Anterior cingulate cortex (tissue), 58 donors: ENCODE measurements at regions not wholly inside any gene's neighbourhood (a gene's known extent, or its start where the extent isn't known, plus 50 kb on each side); places are given as distances from the start of the nearest gene placed in this dataset.

Source experiments
- DNase-seq, 58 donors: peaks; one replicate each; lab custom pipeline; 2025; lab: John Stamatoyannopoulos, UW

GRCh38 chr2:105597806-105598803, 146.6 kb upstream of the NCK2 start:
- DNase-seq, result no peak

DNA sequence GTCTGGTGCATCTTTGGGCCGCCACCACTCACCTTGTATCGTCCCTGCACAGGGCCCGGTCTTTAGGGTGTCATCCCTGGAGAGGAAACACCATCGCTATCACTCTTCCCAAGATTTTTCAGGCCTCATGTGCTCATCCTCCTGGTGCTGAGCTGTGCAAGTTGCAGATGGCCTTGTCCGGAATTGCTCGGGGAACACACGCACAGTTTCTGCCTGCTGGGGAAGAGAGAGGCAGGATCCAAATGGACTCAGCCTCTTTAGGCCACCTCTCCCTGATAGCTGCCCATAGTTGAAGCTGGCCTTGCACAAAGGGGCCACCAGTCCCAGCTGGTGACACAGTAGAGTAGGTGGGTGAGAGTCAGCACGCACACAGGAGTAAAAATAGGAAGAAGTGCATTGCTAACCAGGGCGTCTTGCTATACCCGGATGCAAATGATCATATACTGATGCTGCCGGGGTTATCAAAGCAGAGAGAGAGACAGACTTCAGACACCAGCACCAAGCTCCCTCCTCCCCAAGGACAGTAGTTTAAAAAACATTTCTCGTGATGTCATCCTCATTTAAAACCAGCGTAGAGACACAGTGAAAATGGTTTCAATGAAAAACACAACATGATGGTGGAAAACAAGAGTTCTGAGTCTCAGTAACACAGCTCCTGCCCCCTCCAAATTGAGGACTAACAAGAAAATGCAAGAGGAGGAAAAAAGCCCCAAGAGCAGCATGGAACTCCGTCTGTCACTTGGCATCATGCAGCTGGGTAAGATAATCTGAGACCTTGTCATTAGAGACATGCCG, 147.5 kb upstream of the NCK2 start:
- no peak for DNase-seq

GRCh38 chr2:105596411-105596921, 148.2 kb upstream of the NCK2 start:
- peak in 3 of 58 donors; percentile 23 to 31 (median 27) for DNase-seq

DNA sequence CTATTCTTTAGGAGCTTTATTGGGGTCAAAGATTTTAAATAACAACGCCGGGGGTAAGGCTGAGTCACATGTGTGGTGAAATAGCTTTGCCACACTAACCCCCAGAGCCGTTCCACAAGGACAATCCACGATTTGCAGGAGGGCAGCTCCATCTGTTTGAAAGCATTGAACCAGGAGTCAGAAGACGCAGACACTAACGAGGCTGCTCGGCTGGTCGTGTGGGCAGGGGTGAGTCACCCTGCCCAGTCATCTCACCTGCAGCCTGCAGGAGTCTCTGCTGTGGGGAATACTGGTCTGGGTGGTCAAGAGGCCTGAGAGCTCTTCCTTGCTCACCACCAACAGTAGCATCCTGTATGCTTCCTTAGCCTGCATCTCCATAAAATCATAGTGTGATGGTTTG, 149.2 kb upstream of the NCK2 start:
- no peak for DNase-seq

- no peak for DNase-seq
These were observed 151.3 kb upstream of the NCK2 start for GRCh38 chr2:105593221-105593967.

- DNase-seq, result peak in 15 of 58 donors; percentile 14 to 53 (median 29)
These were observed 152.4 kb upstream of the NCK2 start for GRCh38 chr2:105592288-105592687.

- DNase-seq, result no peak
These were observed 153.7 kb upstream of the NCK2 start for GRCh38 chr2:105590780-105591660.

- no peak for DNase-seq
These were observed 156.1 kb upstream of the NCK2 start for GRCh38 chr2:105588581-105588980.

DNA sequence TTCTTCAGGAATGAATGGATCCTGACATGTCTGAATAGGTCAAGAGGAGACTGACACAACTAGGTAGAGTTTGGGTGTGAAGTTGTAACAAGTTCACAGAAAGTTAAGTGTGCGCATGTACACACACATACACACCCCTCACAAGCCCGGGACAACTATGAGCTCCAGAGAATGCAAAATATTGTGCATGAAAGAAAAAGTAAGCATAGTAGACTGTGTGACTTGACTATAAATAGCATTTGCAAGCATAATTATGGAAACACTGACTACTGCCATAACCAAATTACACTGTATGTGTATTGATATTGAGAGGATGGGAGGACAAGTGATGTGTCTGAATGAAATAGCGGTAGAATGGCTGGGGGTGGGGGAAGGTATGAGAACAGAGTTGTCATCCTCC, 157.1 kb upstream of the NCK2 start:
- DNase-seq, result no peak

- DNase-seq, result no peak
These were observed 160.2 kb upstream of the NCK2 start for GRCh38 chr2:105584435-105585010.

GRCh38 chr2:105582952-105583660, 161.6 kb upstream of the NCK2 start:
- DNase-seq, result no peak

DNA sequence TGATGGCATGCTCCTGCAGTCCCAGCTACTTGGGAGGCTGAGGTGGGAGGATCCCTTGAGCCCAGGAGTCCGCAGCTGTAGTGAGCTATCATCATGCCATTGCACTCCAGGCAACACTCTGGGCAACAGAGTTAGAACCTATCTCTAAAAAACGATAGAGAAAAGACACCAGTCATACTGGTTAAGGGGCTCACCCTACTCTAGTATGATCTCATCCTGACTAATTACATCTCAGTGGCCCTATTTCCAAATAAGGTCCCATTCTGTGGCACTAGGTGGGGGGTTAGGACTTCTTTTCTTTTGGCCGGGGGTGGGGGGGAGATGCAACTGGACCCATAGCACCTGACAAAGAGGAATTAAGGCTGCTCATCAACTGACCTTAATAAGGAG, 163.2 kb upstream of the NCK2 start:
- DNase-seq, result no peak

- no peak for DNase-seq
These were observed 163.7 kb upstream of the NCK2 start for GRCh38 chr2:105580870-105581554.

- no peak for DNase-seq
These were observed 164.5 kb upstream of the NCK2 start for GRCh38 chr2:105580216-105580615.

GRCh38 chr2:105578166-105578565, 166.5 kb upstream of the NCK2 start:
- DNase-seq, result no peak

DNA sequence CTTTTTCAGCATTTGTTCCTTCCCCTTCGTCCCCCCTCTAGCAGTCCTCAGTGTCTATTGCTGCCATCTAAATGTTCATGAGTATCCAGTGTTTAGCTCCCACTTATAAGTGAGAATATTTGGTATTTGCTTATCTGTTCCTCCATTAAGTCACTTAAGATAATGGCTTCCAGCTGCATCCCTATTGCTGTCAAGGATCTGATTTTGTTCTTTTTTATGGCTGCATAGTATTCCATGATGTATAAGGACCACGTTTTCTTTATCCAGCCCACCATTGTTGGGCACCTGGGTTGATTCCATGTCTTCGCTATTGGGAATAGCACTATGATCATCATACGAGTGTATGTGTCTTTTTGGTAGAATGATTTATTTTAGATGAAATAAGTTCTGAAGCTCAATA, 166.9 kb upstream of the NCK2 start:
- no peak for DNase-seq

DNA sequence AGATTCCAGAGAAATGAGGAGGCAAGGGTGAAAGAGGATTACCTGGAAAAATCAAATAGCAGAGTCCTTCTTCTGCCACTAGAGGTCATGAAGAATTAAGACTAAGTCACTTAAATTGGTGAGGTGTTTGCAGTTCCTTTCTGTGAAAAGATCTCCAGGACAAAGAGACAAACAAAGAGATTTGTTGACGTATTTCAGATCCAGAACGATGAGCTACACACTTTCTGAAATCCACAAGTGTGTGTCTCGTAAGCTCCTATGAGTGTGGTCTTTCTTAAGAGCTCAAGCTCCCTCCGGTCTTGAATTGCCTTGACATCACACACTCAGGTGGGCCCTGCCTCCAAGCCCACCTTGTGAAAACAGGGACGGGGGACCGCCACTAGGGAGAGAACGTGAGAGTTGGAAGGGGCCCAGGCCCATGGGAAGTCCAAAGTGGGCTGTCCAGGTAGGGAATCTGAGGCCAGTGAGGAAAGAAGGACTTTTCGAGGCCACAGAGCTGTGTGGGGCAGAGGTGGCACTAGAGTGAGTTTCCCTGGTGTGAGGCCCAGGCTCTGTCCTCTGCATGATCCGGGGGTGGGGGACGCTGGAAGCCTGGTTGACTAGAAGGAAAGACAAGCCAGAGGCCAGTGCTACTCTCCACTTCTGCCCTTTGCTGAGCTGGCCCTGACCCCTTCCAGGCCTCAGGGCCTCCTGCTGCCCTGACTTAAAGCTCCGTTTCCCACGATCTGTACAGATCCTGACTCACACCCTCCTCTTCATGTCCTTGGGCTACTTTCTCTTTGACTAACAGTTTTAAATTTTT, 168.1 kb upstream of the NCK2 start:
- DNase-seq, result no peak
